OCI-LY3 (cell line): ENCODE measurements at regions not wholly inside any gene's neighbourhood (a gene's known extent, or its start where the extent isn't known, plus 50 kb on each side); places are given as distances from the start of the nearest gene placed in this dataset.

Experiments
- CTCF ChIP-seq: fragments of 200-600, 300-600 bp; sonication (generic); IDR thresholded peaks from 2 replicates; pipeline ENCODE4 v1.5.1; 2014; ENCODE audit warnings: antibody characterized with exemption, low read length, low read depth
- EZH2phosphoT487 ChIP-seq: fragments of 200-600 bp; shearing (Covaris generic); IDR thresholded peaks from 2 replicates; pipeline ENCODE4 v1.6.1; 2018; ENCODE audit warnings: antibody characterized with exemption, mixed run types, low read depth

GRCh38 chrX:8313844-8314243 lies 142.8 kb upstream of the VCX2 start:
- TF ChIP-seq CTCF (no peak), EZH2phosphoT487 (no peak)
